Thoracic aorta (tissue), 2 donors: ENCODE measurements at regions not wholly inside any gene's neighbourhood (a gene's known extent, or its start where the extent isn't known, plus 50 kb on each side); places are given as distances from the start of the nearest gene placed in this dataset.

Source experiments
- ATAC-seq: fragments of 150-250 bp; one replicate; pipeline ENCODE4 v1.8.0; 2017; ENCODE audit warnings: low read depth; ENCODE audit not compliant: insufficient number of reproducible peaks, low FRiP score
- DNase-seq: peaks from one replicate; pipeline ENCODE4 v3.0.0-alpha.2; 2020; ENCODE audit warnings: low spot score
- H3K27ac ChIP-seq, 2 donors: fragments of 200-600 bp; sonication (generic); 1 replicate in 1 of 2; 2 replicates in 1 of 2; pipeline ENCODE4 v1.5.1; 2016; ENCODE audit warnings: mild to moderate bottlenecking in 2 of 2, moderate library complexity in 2 of 2
- H3K27me3 ChIP-seq: fragments of 200-600 bp; sonication (generic); replicated peaks from 2 replicates; pipeline ENCODE4 v1.6.0; 2016; ENCODE audit warnings: mild to moderate bottlenecking; ENCODE audit not compliant: insufficient read depth
- H3K36me3 ChIP-seq: fragments of 200-600 bp; sonication (generic); one replicate; pipeline ENCODE4 v1.5.1; 2016
- H3K4me1 ChIP-seq, 2 donors: fragments of 200-600 bp; sonication (generic); 1 replicate in 1 of 2; 2 replicates in 1 of 2; pipeline versions ENCODE4 v1.5.1 to v1.6.0; 2016; ENCODE audit warnings: low read depth in 2 of 2, mild to moderate bottlenecking in 1 of 2; ENCODE audit not compliant: control insufficient read depth in 1 of 2
- H3K4me3 ChIP-seq: fragments of 200-600 bp; sonication (generic); 2 replicates; pipeline ENCODE4 v1.5.1; 2016; ENCODE audit warnings: mild to moderate bottlenecking
- H3K9me3 ChIP-seq: fragments of 200-600 bp; sonication (generic); 2 replicates; pipeline ENCODE4 v1.5.1; 2016
- CTCF ChIP-seq: fragments of 200-600 bp; sonication (generic); IDR thresholded peaks from one replicate; pipeline ENCODE4 v1.5.1; 2019; ENCODE audit warnings: antibody characterized with exemption

- peaks cover 4 to 8% of the 10 kb centered on the region in 2 donors for H3K4me1 ChIP-seq
- H3K27ac ChIP-seq, result no peak overlapping the region
- H3K27me3 ChIP-seq, result no peaks in the 10 kb centered on the region
- H3K9me3 ChIP-seq, result no peaks in the 10 kb centered on the region
- H3K4me3 ChIP-seq, result no peak overlapping the region
- ATAC-seq (no peak), DNase-seq (no peak)
- H3K36me3 ChIP-seq, result no peaks in the 10 kb centered on the region
- TF ChIP-seq CTCF, result no peak
Observed at GRCh38 chr5:32984851-32985610, 273.9 kb downstream of the NPR3 start.

GRCh38 chr5:32989815-32990214 is 278.7 kb downstream of the NPR3 start:
- no peak for ATAC-seq
- no peak overlapping the region for H3K27ac ChIP-seq
- peaks cover 7 to 8% of the 10 kb centered on the region in 2 donors for H3K4me1 ChIP-seq
- H3K27me3 ChIP-seq, result no peaks in the 10 kb centered on the region
- H3K36me3 ChIP-seq, result no peaks in the 10 kb centered on the region
- TF ChIP-seq CTCF, result no peak
- no peak for DNase-seq
- H3K4me3 ChIP-seq, result no peak overlapping the region
- H3K9me3 ChIP-seq, result no peaks in the 10 kb centered on the region

- Histone ChIP-seq H3K4me1 (peaks cover 0 to 4% of the 10 kb centered on the region in 2 donors), H3K27ac (no peak overlapping the region), H3K9me3 (no peaks in the 10 kb centered on the region), H3K4me3 (peak overlapping the region; percentile 44), H3K36me3 (no peaks in the 10 kb centered on the region), H3K27me3 (no peaks in the 10 kb centered on the region)
- ATAC-seq (no peak), DNase-seq (no peak)
- TF ChIP-seq CTCF, result no peak
Observed at GRCh38 chr5:32990593-32991420, 279.7 kb downstream of the NPR3 start.

- DNase-seq (no peak), ATAC-seq (no peak)
- peak overlapping the region; percentile 44 for H3K4me3 ChIP-seq
Observed at GRCh38 chr5:32991421-32991815, 280.3 kb downstream of the NPR3 start.

More at GRCh38 chr5:32991421-32991815, 280.3 kb downstream of the NPR3 start:
- peaks cover 0 to 4% of the 10 kb centered on the region in 2 donors for H3K4me1 ChIP-seq
- H3K27ac ChIP-seq, result no peak overlapping the region
- H3K27me3 ChIP-seq, result no peaks in the 10 kb centered on the region
- H3K36me3 ChIP-seq, result no peaks in the 10 kb centered on the region
- TF ChIP-seq CTCF, result no peak
- no peaks in the 10 kb centered on the region for H3K9me3 ChIP-seq
